Astrocyte (in vitro differentiated cells and primary cell): ENCODE measurements at regions not wholly inside any gene's neighbourhood (a gene's known extent, or its start where the extent isn't known, plus 50 kb on each side); places are given as distances from the start of the nearest gene placed in this dataset.

Experiments
- EZH2 ChIP-seq: IDR thresholded peaks from 2 replicates; pipeline ENCODE4 v1.6.1; 2012; ENCODE audit warnings: mild to moderate bottlenecking, low read length, inconsistent platforms; ENCODE audit not compliant: insufficient read depth
- TF ChIP-seq, protein P1 (sequence below): IDR thresholded peaks from 2 replicates; pipeline ENCODE4 v1.5.1; 2011; ENCODE audit warnings: low read depth, mild to moderate bottlenecking, inconsistent platforms, low read length, moderate library complexity; ENCODE audit not compliant: insufficient read depth

DNA sequence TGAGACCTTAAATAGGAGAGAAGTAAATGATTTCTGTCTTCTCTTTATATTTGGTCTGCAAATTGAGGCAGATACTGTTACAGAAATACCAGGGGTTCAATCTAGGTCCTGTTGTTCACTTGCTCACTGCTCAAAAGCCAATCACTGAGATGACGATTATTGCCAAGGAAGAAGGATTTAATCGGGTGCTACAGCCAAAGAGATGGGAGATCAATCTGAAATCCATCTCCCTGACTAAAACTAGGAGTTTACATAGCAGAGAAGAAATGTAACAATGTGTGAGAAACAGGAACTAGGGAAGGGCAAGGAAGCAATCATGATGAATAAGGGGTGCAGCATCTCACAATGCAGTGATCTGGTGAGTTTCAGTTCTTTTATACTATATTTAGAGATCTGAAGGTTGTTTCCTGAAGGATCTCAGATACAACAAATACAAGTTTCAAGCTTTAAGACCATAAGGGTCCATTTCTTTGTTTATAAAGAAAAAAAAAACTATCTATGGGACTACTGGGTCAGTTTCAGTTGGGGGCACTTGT lies 117.9 kb upstream of the FAM9B start:
- TF ChIP-seq, protein P1, sequence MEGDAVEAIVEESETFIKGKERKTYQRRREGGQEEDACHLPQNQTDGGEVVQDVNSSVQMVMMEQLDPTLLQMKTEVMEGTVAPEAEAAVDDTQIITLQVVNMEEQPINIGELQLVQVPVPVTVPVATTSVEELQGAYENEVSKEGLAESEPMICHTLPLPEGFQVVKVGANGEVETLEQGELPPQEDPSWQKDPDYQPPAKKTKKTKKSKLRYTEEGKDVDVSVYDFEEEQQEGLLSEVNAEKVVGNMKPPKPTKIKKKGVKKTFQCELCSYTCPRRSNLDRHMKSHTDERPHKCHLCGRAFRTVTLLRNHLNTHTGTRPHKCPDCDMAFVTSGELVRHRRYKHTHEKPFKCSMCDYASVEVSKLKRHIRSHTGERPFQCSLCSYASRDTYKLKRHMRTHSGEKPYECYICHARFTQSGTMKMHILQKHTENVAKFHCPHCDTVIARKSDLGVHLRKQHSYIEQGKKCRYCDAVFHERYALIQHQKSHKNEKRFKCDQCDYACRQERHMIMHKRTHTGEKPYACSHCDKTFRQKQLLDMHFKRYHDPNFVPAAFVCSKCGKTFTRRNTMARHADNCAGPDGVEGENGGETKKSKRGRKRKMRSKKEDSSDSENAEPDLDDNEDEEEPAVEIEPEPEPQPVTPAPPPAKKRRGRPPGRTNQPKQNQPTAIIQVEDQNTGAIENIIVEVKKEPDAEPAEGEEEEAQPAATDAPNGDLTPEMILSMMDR = no peak
- no peak for TF ChIP-seq EZH2
